Subcutaneous abdominal adipose tissue (tissue), 5 donors: ENCODE measurements at regions not wholly inside any gene's neighbourhood (a gene's known extent, or its start where the extent isn't known, plus 50 kb on each side); places are given as distances from the start of the nearest gene placed in this dataset.
A peak's percentile ranks its signal among the peaks of the same experiment; 100 is the strongest.

ENCODE experiments used
- H3K27ac ChIP-seq: one replicate; pipeline ENCODE4 v1.7.0; 2013; ENCODE audit warnings: low read depth, mild to moderate bottlenecking, inconsistent platforms, low read length, moderate library complexity
- H3K27me3 ChIP-seq, 5 donors: one replicate each; pipeline ENCODE4 v1.7.0; 2013; ENCODE audit warnings: low read length in 5 of 5, inconsistent platforms in 1 of 5; ENCODE audit not compliant: control insufficient read depth in 5 of 5, insufficient read depth in 4 of 5
- H3K36me3 ChIP-seq, 5 donors: one replicate each; pipeline ENCODE4 v1.7.0; 2013; ENCODE audit warnings: low read length in 5 of 5; ENCODE audit not compliant: control insufficient read depth in 5 of 5, insufficient read depth in 5 of 5
- H3K4me1 ChIP-seq, 5 donors: one replicate each; pipeline ENCODE4 v1.7.0; 2013; ENCODE audit warnings: low read length in 5 of 5, mild to moderate bottlenecking in 3 of 5, moderate library complexity in 1 of 5; ENCODE audit not compliant: control insufficient read depth in 5 of 5, insufficient read depth in 5 of 5
- H3K4me3 ChIP-seq, 5 donors: one replicate each; pipeline ENCODE4 v1.7.0; 2013; ENCODE audit warnings: low read length in 5 of 5, low read depth in 1 of 5
- H3K9ac ChIP-seq, 5 donors: one replicate each; pipeline ENCODE4 v1.7.0; 2013; ENCODE audit warnings: low read length in 5 of 5, mild to moderate bottlenecking in 4 of 5, moderate library complexity in 3 of 5
- H3K9me3 ChIP-seq, 5 donors: one replicate each; pipeline ENCODE4 v1.7.0; 2013; ENCODE audit warnings: low read length in 5 of 5; ENCODE audit not compliant: control insufficient read depth in 5 of 5
- donor health status: healthy.
- donor health status: healthy.
- donor health status: healthy.
- donor health status: healthy.
- donor health status: healthy.

DNA sequence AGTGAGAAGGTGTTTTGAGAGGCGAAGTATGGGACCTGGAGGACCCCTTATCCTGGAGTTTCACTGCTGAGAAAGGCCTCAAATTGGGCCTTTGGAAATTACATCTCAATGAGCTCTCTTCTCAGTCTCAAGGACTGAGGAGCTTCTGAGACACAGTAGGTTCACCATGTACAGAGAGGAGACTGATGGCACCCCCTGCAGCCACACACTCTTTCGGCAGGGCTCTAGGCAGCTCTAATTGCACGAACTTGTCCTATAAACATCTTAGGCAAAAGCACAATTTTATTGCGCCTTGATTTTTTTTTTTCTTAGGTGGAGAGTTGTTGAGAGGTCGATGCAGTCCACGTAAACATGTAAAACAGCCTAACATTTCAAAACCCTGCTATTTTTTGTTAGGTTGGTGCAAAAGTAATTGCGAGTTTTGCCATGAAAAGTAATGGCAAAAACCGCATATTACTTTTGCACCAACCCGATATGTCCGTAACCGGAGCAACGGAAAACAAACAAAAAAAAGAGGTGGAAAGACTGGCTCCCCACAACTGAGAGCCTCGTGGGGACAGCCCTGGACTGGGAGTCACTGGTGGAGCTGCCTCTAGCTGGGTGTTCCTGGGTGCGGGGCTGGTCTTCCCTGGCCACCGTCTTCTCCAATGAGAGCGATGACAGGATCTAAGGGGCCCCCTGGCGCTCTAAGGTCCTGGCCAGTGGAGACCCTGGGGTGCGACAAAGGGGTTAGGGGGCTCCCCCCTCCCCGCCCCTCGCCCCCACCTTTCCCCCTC, 84.0 kb upstream of the EYA2 start:
- Histone ChIP-seq H3K4me1 (peaks cover 0 to 8% (median 3%) of the 10 kb centered on the region in 5 donors), H3K4me3 (no peak overlapping the region), H3K27me3 (peaks cover 8 to 11% (median 10%) of the 10 kb centered on the region in 5 donors), H3K27ac (no peak overlapping the region), H3K36me3 (no peaks in the 10 kb centered on the region), H3K9ac (no peak overlapping the region), H3K9me3 (no peaks in the 10 kb centered on the region)

DNA sequence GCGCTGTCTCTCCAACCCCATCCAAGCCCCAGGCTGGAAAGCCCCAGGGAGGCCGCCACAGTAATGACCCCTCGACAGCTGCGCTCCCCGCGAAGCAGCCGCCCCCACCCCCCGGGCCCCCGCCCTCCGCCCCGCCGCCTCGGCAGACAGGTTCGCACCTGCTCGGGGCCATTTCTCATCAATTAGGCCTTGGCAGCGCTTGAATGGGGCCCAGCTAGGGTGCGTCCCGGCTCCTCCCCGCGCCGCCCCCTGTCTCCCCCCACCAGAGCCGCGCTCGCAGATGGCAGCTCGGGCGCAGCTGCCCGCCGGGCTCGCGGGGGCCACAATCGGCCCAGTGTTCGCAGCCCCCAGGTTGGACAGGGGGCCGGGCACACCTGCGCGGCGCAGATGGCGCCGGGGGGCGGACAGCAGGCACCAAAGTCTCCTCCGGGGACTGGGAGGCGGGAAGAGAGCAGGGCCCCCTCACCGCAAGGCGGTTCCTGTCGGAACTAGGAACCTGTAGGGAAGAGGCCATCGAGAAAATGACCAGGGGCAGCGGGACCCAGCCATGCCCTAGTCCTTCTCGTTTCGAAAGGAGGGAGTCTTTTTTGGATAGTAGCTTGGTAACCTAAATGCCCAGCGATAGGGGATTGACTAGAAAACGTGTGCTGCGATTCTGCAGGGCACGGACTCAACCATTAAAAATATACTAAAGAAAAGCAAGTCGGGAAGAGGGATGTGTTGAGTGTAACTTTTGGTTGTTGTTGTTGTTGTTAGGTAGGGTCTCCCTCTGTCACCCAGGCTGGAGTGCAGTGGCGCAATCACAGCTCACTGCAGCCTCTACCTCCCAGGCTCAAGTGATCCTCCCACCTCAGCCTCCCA, 83.2 kb upstream of the EYA2 start:
- peaks cover 10 to 15% (median 14%) of the 10 kb centered on the region in 5 donors for H3K27me3 ChIP-seq
- no peak overlapping the region for H3K27ac ChIP-seq
- H3K4me1 ChIP-seq: peaks cover 0 to 8% (median 3%) of the 10 kb centered on the region in 5 donors
- H3K4me3 ChIP-seq: peak overlapping the region in 1 of 5 donors; percentile 28
- no peaks in the 10 kb centered on the region for H3K36me3 ChIP-seq
- no peaks in the 10 kb centered on the region for H3K9me3 ChIP-seq
- no peak overlapping the region for H3K9ac ChIP-seq

DNA sequence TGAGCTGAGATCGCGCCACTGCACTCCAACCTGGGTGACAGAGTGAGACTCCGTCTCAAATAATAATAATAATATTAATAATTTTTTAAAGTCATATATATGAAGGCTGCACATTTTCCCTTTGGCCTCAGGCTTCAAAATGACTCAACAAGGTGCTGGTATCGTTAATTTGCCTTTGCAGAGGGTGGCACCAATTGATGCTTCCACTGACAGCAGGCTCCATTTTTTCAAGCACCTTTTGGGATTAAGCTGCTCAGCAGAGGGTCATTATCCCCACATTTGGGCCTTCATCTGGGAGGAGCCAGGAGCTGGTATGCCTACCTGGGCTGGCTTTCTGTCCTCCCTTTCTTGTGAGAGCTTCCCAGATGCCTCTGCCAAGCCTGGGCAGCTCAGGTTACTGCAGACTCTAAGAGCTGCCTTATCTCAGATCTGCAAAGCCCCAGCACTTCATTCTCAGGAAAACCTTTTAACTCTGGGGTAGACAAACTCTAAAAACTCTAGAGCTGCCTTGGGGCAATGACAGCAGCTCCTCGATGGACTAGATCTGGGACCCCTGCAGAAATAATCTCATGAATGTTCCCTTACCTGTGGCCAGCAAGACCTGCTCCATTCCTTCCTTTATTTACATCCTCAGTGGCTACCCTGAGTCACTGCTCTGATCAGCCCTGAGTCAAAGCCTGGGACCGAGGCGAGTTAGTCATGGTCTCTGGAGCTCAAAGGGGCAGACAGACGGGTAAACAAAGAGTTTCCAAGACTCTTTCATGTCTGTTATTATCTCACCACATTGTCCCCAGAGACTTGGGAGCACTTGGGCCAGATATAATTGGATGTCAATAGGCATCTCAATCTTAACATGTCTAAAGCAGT, 80.0 kb upstream of the EYA2 start:
- Histone ChIP-seq H3K9me3 (no peaks in the 10 kb centered on the region), H3K4me3 (no peak overlapping the region), H3K27ac (no peak overlapping the region), H3K9ac (no peak overlapping the region), H3K27me3 (peaks cover 10 to 15% (median 14%) of the 10 kb centered on the region in 5 donors), H3K4me1 (peaks cover 0 to 4% (median 3%) of the 10 kb centered on the region in 5 donors), H3K36me3 (no peaks in the 10 kb centered on the region)

DNA sequence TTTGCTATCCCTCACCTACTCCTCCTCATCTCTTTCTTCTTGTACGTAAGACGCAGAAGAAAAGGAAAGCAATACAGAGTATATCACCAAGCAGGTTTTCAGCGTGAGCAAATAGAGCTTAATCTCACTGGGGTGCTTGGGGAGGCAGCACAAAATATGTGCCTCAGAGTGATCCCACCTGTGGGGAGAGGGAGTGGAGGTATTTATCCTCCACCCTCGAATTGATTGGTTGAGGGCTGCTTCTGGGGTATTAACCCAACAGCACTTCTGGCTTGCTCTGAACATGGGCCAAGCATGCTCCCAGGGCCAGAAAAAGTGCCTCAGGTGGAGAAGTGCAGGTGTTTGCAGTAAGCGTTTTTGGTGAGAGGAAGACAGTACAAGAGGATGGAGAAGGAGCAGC, 78.5 kb upstream of the EYA2 start:
- Histone ChIP-seq H3K4me1 (peaks cover 0 to 4% (median 3%) of the 10 kb centered on the region in 5 donors), H3K4me3 (no peak overlapping the region), H3K27me3 (peaks cover 15 to 17% (median 15%) of the 10 kb centered on the region in 5 donors), H3K9me3 (no peaks in the 10 kb centered on the region), H3K27ac (no peak overlapping the region), H3K36me3 (no peaks in the 10 kb centered on the region), H3K9ac (no peak overlapping the region)

DNA sequence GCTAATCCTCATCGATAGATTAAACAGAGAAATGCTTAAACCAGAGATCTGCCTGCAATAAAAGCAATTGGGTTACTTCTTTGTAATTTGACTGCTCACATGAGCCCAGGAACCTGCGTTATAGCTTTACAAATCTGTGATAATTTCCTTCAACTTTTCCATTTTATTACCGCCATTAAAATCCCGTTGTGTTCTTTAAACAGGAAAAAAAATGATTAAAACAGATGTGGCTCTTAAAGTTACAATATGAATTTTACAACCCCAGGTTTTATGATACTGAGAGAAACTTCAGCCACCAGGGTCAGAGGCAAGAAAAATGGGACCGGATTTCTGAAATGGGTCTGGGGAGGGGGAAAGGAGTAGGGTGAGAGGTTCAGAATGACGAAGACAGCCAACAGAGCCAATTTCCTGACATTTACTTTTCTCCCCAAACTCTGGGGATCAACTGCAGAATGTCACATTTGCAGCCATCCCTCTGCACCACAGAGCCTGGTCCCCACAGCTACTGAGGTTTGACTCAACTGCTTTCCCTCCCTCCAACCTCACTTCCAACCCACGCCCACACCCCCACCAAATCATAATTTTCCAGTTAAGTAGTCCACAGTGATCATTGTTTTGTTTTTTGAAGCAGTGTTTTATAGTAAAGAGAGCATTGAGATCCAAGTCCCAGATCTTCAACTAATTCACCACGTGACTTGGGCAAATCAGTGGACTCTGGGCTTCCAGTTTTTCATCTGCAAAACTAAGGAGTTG, 77.6 kb upstream of the EYA2 start:
- H3K27ac ChIP-seq: no peak overlapping the region
- no peaks in the 10 kb centered on the region for H3K36me3 ChIP-seq
- no peak overlapping the region for H3K9ac ChIP-seq
- H3K9me3 ChIP-seq: no peaks in the 10 kb centered on the region
- no peak overlapping the region for H3K4me3 ChIP-seq
- peaks cover 8 to 13% (median 10%) of the 10 kb centered on the region in 5 donors for H3K27me3 ChIP-seq
- H3K4me1 ChIP-seq: no peaks in the 10 kb centered on the region

DNA sequence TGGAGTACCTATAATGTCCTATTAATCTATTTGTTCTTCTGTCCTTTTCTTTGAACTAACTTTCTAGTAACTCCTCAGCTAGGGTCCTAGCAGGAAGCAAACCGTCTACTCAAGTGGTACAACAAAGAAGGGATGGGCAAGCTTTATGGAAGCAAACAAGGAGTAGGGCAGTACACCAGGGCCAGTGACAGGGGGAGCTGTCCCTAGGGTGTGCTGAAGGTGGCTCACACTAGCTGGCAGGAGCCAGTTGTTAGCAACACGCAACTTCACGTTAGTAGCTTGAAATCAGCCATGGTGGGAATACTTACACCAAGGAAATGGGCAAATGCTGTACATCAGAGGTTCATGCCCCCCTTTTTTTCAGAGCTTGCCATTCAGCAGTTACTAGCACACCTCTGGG, 74.0 kb upstream of the EYA2 start:
- no peaks in the 10 kb centered on the region for H3K4me1 ChIP-seq
- H3K9me3 ChIP-seq: peaks cover 0 to 5% (median 0%) of the 10 kb centered on the region in 5 donors
- H3K27me3 ChIP-seq: peaks cover 5 to 12% (median 6%) of the 10 kb centered on the region in 5 donors
- no peak overlapping the region for H3K9ac ChIP-seq
- H3K27ac ChIP-seq: no peak overlapping the region
- H3K4me3 ChIP-seq: no peak overlapping the region
- no peaks in the 10 kb centered on the region for H3K36me3 ChIP-seq

DNA sequence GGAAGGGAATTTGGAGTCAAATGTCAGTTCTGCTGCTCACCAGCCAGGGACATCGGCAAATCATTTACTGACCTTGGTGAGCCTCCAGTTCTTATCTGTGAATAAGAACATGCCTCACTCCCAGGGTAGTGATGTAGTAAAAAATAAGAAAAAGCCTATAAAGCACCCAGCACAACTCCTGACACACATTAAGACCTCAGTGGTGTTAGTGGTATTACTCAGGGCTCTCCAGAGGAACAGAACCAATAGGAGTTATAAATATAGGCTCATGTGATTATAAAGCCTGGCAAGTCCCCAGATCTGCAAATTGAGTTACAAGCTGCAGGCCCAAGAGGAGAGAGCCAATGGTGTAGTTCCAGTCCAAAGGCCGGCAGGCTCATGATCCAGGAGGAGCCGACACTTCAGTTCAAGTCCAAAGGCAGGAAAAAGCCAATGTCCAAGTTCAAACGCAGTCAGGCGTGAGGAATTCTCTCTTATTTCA, 71.3 kb upstream of the EYA2 start:
- no peak overlapping the region for H3K9ac ChIP-seq
- no peak overlapping the region for H3K4me3 ChIP-seq
- H3K27ac ChIP-seq: peak overlapping the region; percentile 0
- H3K9me3 ChIP-seq: peaks cover 0 to 5% (median 0%) of the 10 kb centered on the region in 5 donors
- H3K27me3 ChIP-seq: peaks cover 0 to 9% (median 6%) of the 10 kb centered on the region in 5 donors
- no peaks in the 10 kb centered on the region for H3K36me3 ChIP-seq
- no peaks in the 10 kb centered on the region for H3K4me1 ChIP-seq

DNA sequence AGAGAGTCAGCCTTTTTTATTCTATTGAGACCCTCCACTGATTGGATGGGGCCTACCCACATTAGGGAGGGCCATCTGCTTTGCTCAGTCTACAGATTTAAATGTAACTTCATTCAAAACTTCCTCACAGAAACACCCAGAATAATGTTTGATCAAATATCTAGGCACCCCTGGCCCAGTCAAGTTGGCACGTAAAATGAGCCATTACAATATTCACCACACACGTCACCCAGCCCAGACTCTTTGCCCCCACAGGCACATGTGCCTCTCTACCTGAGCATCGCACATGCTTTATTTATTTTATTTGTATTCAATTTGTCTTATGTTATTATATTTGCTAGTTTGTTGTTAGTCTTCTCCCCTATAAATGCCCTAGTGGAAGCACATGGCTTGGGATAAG, 70.9 kb upstream of the EYA2 start:
- H3K27me3 ChIP-seq: peaks cover 0 to 9% (median 6%) of the 10 kb centered on the region in 5 donors
- no peak overlapping the region for H3K4me3 ChIP-seq
- no peaks in the 10 kb centered on the region for H3K4me1 ChIP-seq
- peaks cover 0 to 5% (median 0%) of the 10 kb centered on the region in 5 donors for H3K9me3 ChIP-seq
- H3K27ac ChIP-seq: peak overlapping the region; percentile 0
- H3K9ac ChIP-seq: no peak overlapping the region
- H3K36me3 ChIP-seq: no peaks in the 10 kb centered on the region

DNA sequence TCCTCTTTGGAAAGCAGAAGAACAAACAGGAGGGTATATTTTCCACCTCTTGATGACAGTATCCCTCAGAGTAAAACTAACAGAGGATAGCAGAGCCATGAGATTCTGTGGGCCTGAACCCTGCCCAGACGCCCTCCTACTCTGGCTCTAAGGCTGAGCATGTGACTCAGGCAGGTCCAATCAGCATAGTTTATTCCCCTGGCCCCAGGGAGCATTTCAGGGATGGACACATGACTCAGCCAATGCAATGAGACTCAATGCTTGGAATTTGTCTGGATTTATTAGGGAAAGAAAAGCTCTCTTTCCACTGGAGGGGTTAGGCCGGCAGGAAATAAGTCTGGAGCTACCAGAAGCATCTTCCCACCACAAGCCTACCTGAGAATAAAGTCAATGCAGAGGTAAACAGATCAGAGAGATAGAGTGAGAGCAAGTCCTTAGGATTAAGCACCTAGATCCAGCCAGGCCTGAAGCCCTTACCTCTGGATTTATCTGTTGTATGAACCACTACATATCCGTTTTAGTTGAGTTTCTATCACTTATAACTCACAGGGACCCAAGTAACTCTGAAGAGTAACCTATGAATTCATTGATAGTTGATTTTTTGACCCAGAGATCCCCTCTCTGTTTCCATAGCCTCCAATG, 68.2 kb upstream of the EYA2 start:
- Histone ChIP-seq H3K4me1 (no peaks in the 10 kb centered on the region), H3K9me3 (peaks cover 0 to 5% (median 0%) of the 10 kb centered on the region in 5 donors), H3K36me3 (no peaks in the 10 kb centered on the region), H3K4me3 (no peak overlapping the region), H3K27me3 (peaks cover 0 to 6% (median 2%) of the 10 kb centered on the region in 5 donors), H3K27ac (no peak overlapping the region), H3K9ac (no peak overlapping the region)
